ENCODE measurements at regions not wholly inside any gene's neighbourhood (a gene's known extent, or its start where the extent isn't known, plus 50 kb on each side); places are given as distances from the start of the nearest gene placed in this dataset.

- DNase-seq, result no peak
- peak overlapping the region; percentile 64 for H3K4me3 Mint-ChIP-seq
Observed at GRCh38 chr13:22061806-22062391, 391.0 kb downstream of the FGF9 start.

GRCh38 chr13:22062478-22063205 lies 391.8 kb downstream of the FGF9 start:
- H3K27me3 Mint-ChIP-seq, result no peaks in the 10 kb centered on the region

More at GRCh38 chr13:22061806-22062391, 391.0 kb downstream of the FGF9 start:
- Mint-ChIP-seq H3K27me3 (no peaks in the 10 kb centered on the region), H3K9me3 (peaks cover 3% of the 10 kb centered on the region), H3K27ac (peak overlapping the region; percentile 85), H3K4me1 (ENCODE audit: low read depth) (peaks cover 75% of the 10 kb centered on the region), H3K36me3 (ENCODE audit: low read depth) (peaks cover 30% of the 10 kb centered on the region)

GRCh38 chr13:22063416-22064124 lies 392.7 kb downstream of the FGF9 start:
- Mint-ChIP-seq H3K36me3 (ENCODE audit: low read depth) (peaks cover 39% of the 10 kb centered on the region), H3K4me1 (ENCODE audit: low read depth) (peaks cover 84% of the 10 kb centered on the region), H3K4me3 (peak overlapping the region; percentile 64), H3K9me3 (peaks cover 6% of the 10 kb centered on the region), H3K27me3 (no peaks in the 10 kb centered on the region), H3K27ac (peak overlapping the region; percentile 85)
- DNase-seq, result no peak

More at GRCh38 chr13:22062478-22063205, 391.8 kb downstream of the FGF9 start:
- Mint-ChIP-seq H3K4me3 (peak overlapping the region; percentile 64), H3K9me3 (peaks cover 6% of the 10 kb centered on the region), H3K4me1 (ENCODE audit: low read depth) (peaks cover 81% of the 10 kb centered on the region), H3K27ac (peak overlapping the region; percentile 85), H3K36me3 (ENCODE audit: low read depth) (peaks cover 36% of the 10 kb centered on the region)
- no peak for DNase-seq

- Mint-ChIP-seq H3K27me3 (no peaks in the 10 kb centered on the region), H3K9me3 (peaks cover 4% of the 10 kb centered on the region), H3K27ac (peak overlapping the region; percentile 44), H3K36me3 (ENCODE audit: low read depth) (peaks cover 39% of the 10 kb centered on the region), H3K4me1 (ENCODE audit: low read depth) (peaks cover 73% of the 10 kb centered on the region), H3K4me3 (peak overlapping the region; percentile 8)
- DNase-seq, result no peak
Observed at GRCh38 chr13:22064854-22065620, 394.2 kb downstream of the FGF9 start.

GRCh38 chr13:22073718-22074117 lies 402.8 kb downstream of the FGF9 start:
- DNase-seq, result no peak
- Mint-ChIP-seq H3K4me1 (ENCODE audit: low read depth) (peaks cover 70% of the 10 kb centered on the region), H3K27me3 (no peaks in the 10 kb centered on the region), H3K4me3 (peak overlapping the region; percentile 27), H3K9me3 (no peaks in the 10 kb centered on the region), H3K27ac (peak overlapping the region; percentile 93), H3K36me3 (ENCODE audit: low read depth) (peaks cover 20% of the 10 kb centered on the region)

GRCh38 chr13:22074403-22074802 lies 403.5 kb downstream of the FGF9 start:
- peaks cover 75% of the 10 kb centered on the region for H3K4me1 Mint-ChIP-seq (ENCODE audit: low read depth)
- no peaks in the 10 kb centered on the region for H3K27me3 Mint-ChIP-seq
- H3K27ac Mint-ChIP-seq, result peak overlapping the region; percentile 93
- peaks cover 25% of the 10 kb centered on the region for H3K36me3 Mint-ChIP-seq (ENCODE audit: low read depth)
- H3K9me3 Mint-ChIP-seq, result no peaks in the 10 kb centered on the region
- DNase-seq, result no peak
- peak overlapping the region; percentile 20 for H3K4me3 Mint-ChIP-seq

GRCh38 chr13:22076658-22077057 lies 405.8 kb downstream of the FGF9 start:
- peaks cover 30% of the 10 kb centered on the region for H3K36me3 Mint-ChIP-seq (ENCODE audit: low read depth)
- H3K27me3 Mint-ChIP-seq, result no peaks in the 10 kb centered on the region
- peak overlapping the region; percentile 61 for H3K27ac Mint-ChIP-seq
- H3K4me1 Mint-ChIP-seq (ENCODE audit: low read depth), result peaks cover 73% of the 10 kb centered on the region
- H3K9me3 Mint-ChIP-seq, result no peaks in the 10 kb centered on the region
- DNase-seq, result no peak
- no peak overlapping the region for H3K4me3 Mint-ChIP-seq

- Mint-ChIP-seq H3K9me3 (no peaks in the 10 kb centered on the region), H3K4me3 (peak overlapping the region; percentile 13), H3K4me1 (ENCODE audit: low read depth) (peaks cover 72% of the 10 kb centered on the region), H3K27ac (peak overlapping the region; percentile 61), H3K27me3 (no peaks in the 10 kb centered on the region), H3K36me3 (ENCODE audit: low read depth) (peaks cover 27% of the 10 kb centered on the region)
- DNase-seq, result no peak
Observed at GRCh38 chr13:22077205-22077683, 406.4 kb downstream of the FGF9 start.

GRCh38 chr13:22077764-22078163 lies 406.9 kb downstream of the FGF9 start:
- H3K9me3 Mint-ChIP-seq, result no peaks in the 10 kb centered on the region
- no peak for DNase-seq
- H3K27me3 Mint-ChIP-seq, result no peaks in the 10 kb centered on the region
- peaks cover 27% of the 10 kb centered on the region for H3K36me3 Mint-ChIP-seq (ENCODE audit: low read depth)
- H3K4me1 Mint-ChIP-seq (ENCODE audit: low read depth), result peaks cover 73% of the 10 kb centered on the region
- H3K4me3 Mint-ChIP-seq, result peak overlapping the region; percentile 13
- H3K27ac Mint-ChIP-seq, result peak overlapping the region; percentile 61

- H3K27me3 Mint-ChIP-seq, result no peaks in the 10 kb centered on the region
- peaks cover 59% of the 10 kb centered on the region for H3K4me1 Mint-ChIP-seq (ENCODE audit: low read depth)
- H3K4me3 Mint-ChIP-seq, result no peak overlapping the region
- H3K9me3 Mint-ChIP-seq, result no peaks in the 10 kb centered on the region
- DNase-seq, result no peak
- no peak overlapping the region for H3K27ac Mint-ChIP-seq
- peaks cover 14% of the 10 kb centered on the region for H3K36me3 Mint-ChIP-seq (ENCODE audit: low read depth)
Observed at GRCh38 chr13:22079961-22080360, 409.1 kb downstream of the FGF9 start.

- Mint-ChIP-seq H3K4me3 (no peak overlapping the region), H3K36me3 (ENCODE audit: low read depth) (peaks cover 11% of the 10 kb centered on the region), H3K27ac (no peak overlapping the region), H3K27me3 (no peaks in the 10 kb centered on the region), H3K4me1 (ENCODE audit: low read depth) (peaks cover 50% of the 10 kb centered on the region), H3K9me3 (no peaks in the 10 kb centered on the region)
- no peak for DNase-seq
Observed at GRCh38 chr13:22080832-22081231, 410.0 kb downstream of the FGF9 start.

- peaks cover 45% of the 10 kb centered on the region for H3K4me1 Mint-ChIP-seq (ENCODE audit: low read depth)
- no peak overlapping the region for H3K27ac Mint-ChIP-seq
- H3K4me3 Mint-ChIP-seq, result no peak overlapping the region
- H3K36me3 Mint-ChIP-seq (ENCODE audit: low read depth), result peaks cover 11% of the 10 kb centered on the region
- H3K9me3 Mint-ChIP-seq, result no peaks in the 10 kb centered on the region
- DNase-seq, result no peak
- H3K27me3 Mint-ChIP-seq, result no peaks in the 10 kb centered on the region
Observed at GRCh38 chr13:22081430-22081829, 410.6 kb downstream of the FGF9 start.

GRCh38 chr13:22082030-22082429 lies 411.2 kb downstream of the FGF9 start:
- Mint-ChIP-seq H3K9me3 (no peaks in the 10 kb centered on the region), H3K4me3 (no peak overlapping the region), H3K4me1 (ENCODE audit: low read depth) (peaks cover 40% of the 10 kb centered on the region), H3K27ac (no peak overlapping the region), H3K27me3 (no peaks in the 10 kb centered on the region), H3K36me3 (ENCODE audit: low read depth) (peaks cover 11% of the 10 kb centered on the region)
- no peak for DNase-seq

- peaks cover 34% of the 10 kb centered on the region for H3K4me1 Mint-ChIP-seq (ENCODE audit: low read depth)
- peaks cover 11% of the 10 kb centered on the region for H3K36me3 Mint-ChIP-seq (ENCODE audit: low read depth)
- H3K27ac Mint-ChIP-seq, result no peak overlapping the region
- no peaks in the 10 kb centered on the region for H3K27me3 Mint-ChIP-seq
- DNase-seq, result no peak
- H3K4me3 Mint-ChIP-seq, result no peak overlapping the region
- no peaks in the 10 kb centered on the region for H3K9me3 Mint-ChIP-seq
Observed at GRCh38 chr13:22082437-22083100, 411.7 kb downstream of the FGF9 start.
